K562 (cell line): ENCODE measurements at regions not wholly inside any gene's neighbourhood (a gene's known extent, or its start where the extent isn't known, plus 50 kb on each side); places are given as distances from the start of the nearest gene placed in this dataset. TPM values are rescaled to one million over a fixed set of nuclear protein-coding genes. Genes with fewer than 3 reads are reported as not detected.

Source experiments
- ATAC-seq: fragments of 200-7000 bp; cut with Tn5 transposase; 3 replicates; pipeline ENCODE4 v1.9.1; 2020; ENCODE audit warnings: moderate library complexity
- BruUV-seq: library from RNA; stranded (reverse); fragments of 400-500 nt; replicated peaks from 2 replicates; lab custom pipeline; 2021; lab: Mats Ljungman, UMichigan
- CTCF ChIA-PET: fragments of 300-600 bp; formaldehyde crosslinking; extraction: SDS; loops from one replicate; lab custom pipeline; 2021; ENCODE audit warnings: low intra/inter-chr PET ratio; lab: Yijun Ruan, JAX
- POLR2A ChIA-PET: fragments of 300-600, 350-650 bp; sonication (Branson Sonifier 250); formaldehyde crosslinking; extraction: SDS; loops from one replicate; lab custom pipeline; 2021; ENCODE audit warnings: antibody characterized with exemption, inconsistent platforms; lab: Yijun Ruan, JAX
- DNase-seq, 4 experiments: peaks; one replicate each; pipeline versions ENCODE4 v3.0.0 to v3.0.0-alpha.2; 2011 to 2018; ENCODE audit warnings: low spot score in 3 of 4, mixed read lengths in 3 of 4; ENCODE audit errors: extremely low read depth in 1 of 4
- FAIRE-seq: peaks from 2 replicates; lab custom pipeline; 2011; peaks lifted over from hg19 to GRCh38; lab: Jason Lieb, UNC
- H2AFZ ChIP-seq: 2 replicates; pipeline ENCODE4 v1.6.0; 2011; ENCODE audit warnings: low read depth, low read length, control low read depth, inconsistent platforms
- H3K27ac ChIP-seq: fragments of 200-600 bp; 3 replicates; pipeline ENCODE4 v1.8.0; 2011; ENCODE audit warnings: low read depth, mild to moderate bottlenecking, control low read depth, inconsistent platforms, low read length, moderate library complexity, mixed read lengths; ENCODE audit errors: extremely low read depth
- H3K27me3 ChIP-seq, 2 experiments: fragments of 300-600 bp in 1 of 2; 2 replicates in 1 of 2; 3 replicates in 1 of 2; pipeline versions ENCODE4 v1.6.0 to v1.8.0; 2011; ENCODE audit warnings: inconsistent platforms in 2 of 2, low read length in 2 of 2, mild to moderate bottlenecking in 1 of 2, mixed read lengths in 1 of 2, moderate library complexity in 1 of 2; ENCODE audit not compliant: control insufficient read depth in 2 of 2, insufficient read depth in 2 of 2
- H3K36me3 ChIP-seq: fragments of 300-600 bp; 3 replicates; pipeline ENCODE4 v1.8.0; 2011; ENCODE audit warnings: mild to moderate bottlenecking, low read length, inconsistent platforms; ENCODE audit not compliant: control insufficient read depth, insufficient read depth
- H3K4me1 ChIP-seq, 2 experiments: fragments of 200-600 bp in 1 of 2; replicated peaks in 1 of 2; 2 replicates in 1 of 2; 3 replicates in 1 of 2; pipeline versions ENCODE4 v1.5.1 to v1.8.0; 2011; ENCODE audit warnings: inconsistent platforms in 2 of 2, low read length in 2 of 2, mild to moderate bottlenecking in 1 of 2, mixed read lengths in 1 of 2, moderate library complexity in 1 of 2; ENCODE audit not compliant: control insufficient read depth in 2 of 2, insufficient read depth in 2 of 2
- H3K4me2 ChIP-seq: 2 replicates; pipeline ENCODE4 v1.6.1; 2011; ENCODE audit warnings: low read length, control low read depth, inconsistent platforms, mixed read lengths; ENCODE audit not compliant: insufficient read depth
- H3K4me3 ChIP-seq: fragments of 200-600 bp; sonication (generic), shearing (Covaris generic); 2 replicates; pipeline ENCODE4 v1.5.1; 2016; ENCODE audit warnings: control low read depth, inconsistent platforms
- H3K79me2 ChIP-seq: fragments of 200-600 bp; 3 replicates; pipeline ENCODE4 v1.8.0; 2011; ENCODE audit warnings: low read length, inconsistent platforms; ENCODE audit not compliant: control insufficient read depth, insufficient read depth
- H3K9ac ChIP-seq, 2 experiments: 2 replicates each; pipeline versions ENCODE4 v1.6.0 to v1.6.1; 2011; ENCODE audit warnings: low read depth in 2 of 2, low read length in 2 of 2, control low read depth in 1 of 2, inconsistent platforms in 1 of 2, mild to moderate bottlenecking in 1 of 2, mixed read lengths in 1 of 2; ENCODE audit not compliant: insufficient read depth in 1 of 2
- H3K9me1 ChIP-seq: one replicate; pipeline ENCODE4 v1.6.0; 2011; ENCODE audit warnings: inconsistent platforms, mild to moderate bottlenecking, low read length, moderate library complexity; ENCODE audit not compliant: control insufficient read depth, insufficient read depth
- H3K9me3 ChIP-seq: replicated peaks from 2 replicates; pipeline ENCODE4 v1.5.1; 2011; ENCODE audit warnings: low read depth, low read length, inconsistent platforms; ENCODE audit not compliant: control insufficient read depth, insufficient read depth
- H4K20me1 ChIP-seq: replicated peaks from 2 replicates; pipeline ENCODE4 v1.6.1; 2011; ENCODE audit warnings: low read length, inconsistent platforms, mixed read lengths; ENCODE audit not compliant: control insufficient read depth, insufficient read depth
- DMBX1 ChIP-seq: fragments of 250-450 bp; sonication (Bioruptor Pico); IDR thresholded peaks from 2 replicates; pipeline ENCODE4 v1.8.0; 2022; ENCODE audit warnings: inconsistent platforms, mild to moderate bottlenecking, moderate library complexity, borderline replicate concordance
- HLTF ChIP-seq: fragments of 450-650 bp; IDR thresholded peaks from 2 replicates; pipeline ENCODE4 v1.6.1; 2016
- NFYB ChIP-seq: IDR thresholded peaks from 2 replicates; pipeline ENCODE4 v1.6.1; 2011; ENCODE audit warnings: mild to moderate bottlenecking, moderate library complexity; ENCODE audit not compliant: insufficient read length; ENCODE audit errors: extremely low read depth
- PTTG1 ChIP-seq: fragments of 450-650 bp; IDR thresholded peaks from 2 replicates; pipeline ENCODE4 v1.6.1; 2016; ENCODE audit warnings: low read depth, mild to moderate bottlenecking, missing genetic modification characterization, missing compliant biosample characterization
- RAD21 ChIP-seq, 2 experiments: fragments of 250-450 bp in 1 of 2; fragments of 450-650 bp in 1 of 2; sonication (Bioruptor Pico) in 1 of 2; formaldehyde crosslinking in 1 of 2; IDR thresholded peaks in 1 of 2; conservative IDR thresholded peaks in 1 of 2; 2 replicates each; pipeline versions ENCODE4 v1.4.0 to v1.8.0; 2020 to 2022; ENCODE audit warnings: mild to moderate bottlenecking in 2 of 2, moderate library complexity in 1 of 2
- WGBS: fragments of 100-300 bp; shearing (Covaris generic); methylation state at CpG from one replicate; pipeline ENCODE4 v1.1.6; 2016; ENCODE audit warnings: low coverage, mixed read lengths; ENCODE audit not compliant: insufficient coverage; ENCODE audit errors: missing lambda C conversion rate; 5-methylcytosine and 5-hydroxymethylcytosine counted together
- in situ Hi-C: fragments of 300-500 bp; cut with MboI; formaldehyde crosslinking; loops from 4 replicates; pipeline ENCODE4 v1.15.0; 2018; ENCODE audit warnings: inconsistent platforms, mixed read lengths
- intact Hi-C: fragments of 100-400 bp; cut with micrococcal nuclease; formaldehyde crosslinking; loops from 2 replicates; pipeline ENCODE4 v1.14.2; 2022
- small RNA-seq: library from RNA; depleted of rRNA; stranded (forward); fragments of <200 nt; gene quantifications from one replicate; pipeline ENCODE3, GENCODE V24; 2014
- TF ChIP-seq, protein P1 (sequence below), 3 experiments: IDR thresholded peaks in 2 of 3; conservative IDR thresholded peaks in 1 of 3; 2 replicates each; pipeline ENCODE4 v1.5.1; 2011 to 2012; ENCODE audit warnings: low read length in 3 of 3, mild to moderate bottlenecking in 3 of 3, control low read depth in 2 of 3, improper control_type of control experiment in 1 of 3, inconsistent platforms in 1 of 3, low read depth in 1 of 3, mixed read lengths in 1 of 3, moderate library complexity in 1 of 3; ENCODE audit not compliant: insufficient read depth in 2 of 3

DNA sequence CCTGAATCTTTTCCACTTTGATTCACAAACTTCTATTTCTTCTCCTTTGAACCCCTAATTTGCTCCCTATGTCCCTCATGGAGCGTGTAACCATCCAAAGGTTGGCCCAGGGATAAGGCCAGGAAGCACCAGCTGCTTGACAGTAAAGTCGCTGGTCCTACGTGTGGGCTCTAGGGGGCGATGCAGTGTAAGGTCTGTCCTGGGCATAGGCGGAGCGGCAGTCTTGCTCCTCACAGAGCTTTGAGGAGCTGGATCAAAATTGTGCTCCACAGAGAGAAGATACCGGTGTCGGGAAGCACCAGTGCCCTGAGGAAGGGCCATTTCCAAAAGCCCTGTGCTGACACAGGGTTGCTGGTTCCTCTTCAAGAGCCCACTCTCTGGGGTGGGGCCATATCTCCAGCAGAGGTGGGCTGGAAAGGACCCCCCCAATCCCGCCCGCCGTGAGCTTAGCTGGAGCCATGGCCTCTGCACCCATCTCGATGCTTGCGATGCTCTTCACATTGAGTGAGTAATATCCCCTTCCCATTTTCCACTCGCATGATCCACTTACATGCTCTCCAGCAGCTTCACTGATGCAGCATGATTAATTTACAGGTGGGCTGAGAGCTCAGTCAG lies 49.9 kb upstream of the OR4E1 start:
- intact Hi-C loops (no loop called here), in situ Hi-C loops (no loop called here)
- no peaks in the 10 kb centered on the region for H3K9me3 ChIP-seq
- H3K36me3 ChIP-seq = no peaks in the 10 kb centered on the region
- H3K4me1 ChIP-seq = no peaks in the 10 kb centered on the region
- ChIA-PET CTCF (no interaction called here), POLR2A (no interaction called here)
- no peak overlapping the region for H3K9ac ChIP-seq
- no TSS peak for BruUV-seq
- no peaks in the 10 kb centered on the region for H3K79me2 ChIP-seq
- TF ChIP-seq, protein P1, sequence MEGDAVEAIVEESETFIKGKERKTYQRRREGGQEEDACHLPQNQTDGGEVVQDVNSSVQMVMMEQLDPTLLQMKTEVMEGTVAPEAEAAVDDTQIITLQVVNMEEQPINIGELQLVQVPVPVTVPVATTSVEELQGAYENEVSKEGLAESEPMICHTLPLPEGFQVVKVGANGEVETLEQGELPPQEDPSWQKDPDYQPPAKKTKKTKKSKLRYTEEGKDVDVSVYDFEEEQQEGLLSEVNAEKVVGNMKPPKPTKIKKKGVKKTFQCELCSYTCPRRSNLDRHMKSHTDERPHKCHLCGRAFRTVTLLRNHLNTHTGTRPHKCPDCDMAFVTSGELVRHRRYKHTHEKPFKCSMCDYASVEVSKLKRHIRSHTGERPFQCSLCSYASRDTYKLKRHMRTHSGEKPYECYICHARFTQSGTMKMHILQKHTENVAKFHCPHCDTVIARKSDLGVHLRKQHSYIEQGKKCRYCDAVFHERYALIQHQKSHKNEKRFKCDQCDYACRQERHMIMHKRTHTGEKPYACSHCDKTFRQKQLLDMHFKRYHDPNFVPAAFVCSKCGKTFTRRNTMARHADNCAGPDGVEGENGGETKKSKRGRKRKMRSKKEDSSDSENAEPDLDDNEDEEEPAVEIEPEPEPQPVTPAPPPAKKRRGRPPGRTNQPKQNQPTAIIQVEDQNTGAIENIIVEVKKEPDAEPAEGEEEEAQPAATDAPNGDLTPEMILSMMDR (IDR thresholded peaks at IDR 0.05 in 2 of 3, conservative IDR thresholded peaks at IDR 0.05 in 1 of 3; ENCODE audit: insufficient read depth in 2 of 3, low read depth in 1 of 3, low read length in 3 of 3) = peak; percentile 52 to 64 (median 59)
- TF ChIP-seq PTTG1 (tag) = no peak
- TF ChIP-seq RAD21 (CRISPR knock-in tag; conservative IDR thresholded peaks at IDR 0.05 in 1 of 2, IDR thresholded peaks at IDR 0.05 in 1 of 2) = peak in 1 of 2 experiments; percentile 8; a peak in 1 of 4 replicates
- no peak for TF ChIP-seq HLTF
- no peak for TF ChIP-seq NFYB
- no peak for TF ChIP-seq DMBX1 (CRISPR knock-in tag)
- ATAC-seq (peak; percentile 97), DNase-seq (peak; percentile 10 to 51 (median 23)), FAIRE-seq (peak; percentile 49)
- no peak overlapping the region for H3K4me2 ChIP-seq
- H3K27ac ChIP-seq = no peak overlapping the region
- H2AFZ ChIP-seq = no peak overlapping the region
- peaks cover 0 to 6% of the 10 kb centered on the region in 2 experiments; a peak in 1 of 5 replicates for H3K27me3 ChIP-seq
- H3K4me3 ChIP-seq = no peak overlapping the region
- H3K9me1 ChIP-seq = no peaks in the 10 kb centered on the region
- no peaks in the 10 kb centered on the region for H4K20me1 ChIP-seq
- WGBS = 1% methylated on average over 10 of the region's 14 CpGs

Small RNAs in the stretch of these regions (small RNA-seq; reads per million reads assigned to genes)
- gene AC245505.1 (not detected), gene TRAJ30 (not detected), gene TRAJ31 (not detected), gene TRAJ32 (not detected), gene TRAJ33 (not detected), gene TRAJ34 (not detected), gene TRAJ35 (not detected), gene TRAJ36 (not detected), gene TRAJ37 (not detected), gene TRAJ38 (not detected), gene TRAJ39 (not detected), gene TRAJ40 (not detected), gene TRAJ41 (not detected), gene TRAJ42 (not detected), gene TRAJ43 (not detected), gene TRAJ44 (not detected), gene TRAJ45 (not detected), gene TRAJ46 (not detected), gene TRAJ47 (not detected), gene TRAJ48 (not detected), gene TRAJ49 (not detected), gene TRAJ50 (not detected), gene TRAJ51 (not detected), gene TRAJ52 (not detected), gene TRAJ53 (not detected), gene TRAJ54 (not detected), gene TRAJ55 (not detected), gene TRAJ56 (not detected), gene TRAJ57 (not detected), gene TRAJ58 (not detected), gene TRAJ59 (not detected), gene TRAJ60 (not detected), gene TRAJ61 (not detected), gene TRAV15 (not detected), gene TRDD1 (not detected), gene TRDD2 (not detected), gene TRDD3 (not detected), gene TRDJ1 (not detected), gene TRDJ2 (not detected), gene TRDJ3 (not detected), gene TRDJ4 (not detected), gene TRDV1 (not detected)
